ENCODE measurements at regions not wholly inside any gene's neighbourhood (a gene's known extent, or its start where the extent isn't known, plus 50 kb on each side); places are given as distances from the start of the nearest gene placed in this dataset.

- TF ChIP-seq KDM5A (IDR thresholded peaks at IDR 0.05; ENCODE audit: low read length) (no peak), SRF (IDR thresholded peaks at IDR 0.05; ENCODE audit: low read depth, low read length) (no peak), TAF1 (IDR thresholded peaks at IDR 0.05; ENCODE audit: low read depth, low read length) (no peak), JUN (IDR thresholded peaks at IDR 0.05; ENCODE audit: low read depth, low read length) (no peak), RBBP5 (IDR thresholded peaks at IDR 0.05; ENCODE audit: borderline replicate concordance, low read depth, low read length) (no peak), E2F6 (IDR thresholded peaks at IDR 0.05) (no peak)
These were observed 259.0 kb downstream of the IRX2 start (continued) for GRCh38 chr5:2492476-2492875.

Measured in H1 (cell line).